ENCODE measurements at regions not wholly inside any gene's neighbourhood (a gene's known extent, or its start where the extent isn't known, plus 50 kb on each side); places are given as distances from the start of the nearest gene placed in this dataset.
A peak's percentile ranks its signal among the peaks of the same experiment; 100 is the strongest.

DNA sequence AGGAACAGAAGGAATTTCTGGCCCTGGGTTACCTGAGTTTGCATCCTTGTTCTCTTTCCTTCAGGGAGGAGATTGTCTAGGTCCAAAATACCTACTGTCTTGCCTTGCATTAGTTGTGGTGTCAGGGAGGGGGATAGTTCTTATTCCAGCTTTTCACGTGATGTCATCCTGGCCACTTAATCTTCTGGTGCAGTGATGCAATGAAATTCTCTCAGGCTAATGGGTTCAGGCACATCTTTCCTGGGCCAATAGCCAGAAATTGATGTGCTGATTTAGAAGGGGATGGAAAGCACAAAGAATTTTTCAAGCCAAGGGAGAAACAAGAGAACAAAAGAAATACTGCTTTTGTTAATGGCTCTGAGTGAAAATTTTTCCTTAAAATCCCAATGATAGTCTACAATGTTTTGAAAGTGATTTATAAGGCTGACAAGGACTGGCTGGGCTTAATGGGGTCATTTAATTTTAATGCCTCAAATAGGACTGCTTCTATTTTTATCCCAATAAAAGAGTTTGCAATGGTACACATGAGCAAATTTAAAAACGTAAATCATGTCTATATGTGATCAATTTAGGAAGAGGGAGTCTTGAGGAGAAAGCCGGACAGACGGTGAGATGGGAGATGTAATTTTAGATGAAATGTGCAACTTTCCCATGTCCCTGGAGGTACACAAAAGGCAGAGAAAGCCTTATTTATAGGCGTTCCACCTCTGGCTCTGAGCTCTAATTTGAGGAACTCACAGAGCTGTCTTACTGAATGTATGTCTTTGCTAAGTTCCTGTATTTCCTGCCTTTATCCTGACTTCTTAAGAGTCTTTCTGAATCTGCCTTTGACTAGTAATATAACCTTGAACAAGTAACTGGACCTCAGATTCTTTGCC lies 89.3 kb upstream of the SV2C start:
- FAIRE-seq (no peak), DNase-seq (ENCODE audit: insufficient read length, low spot score) (no peak)
- TF ChIP-seq PAX5 (IDR thresholded peaks at IDR 0.05; ENCODE audit: insufficient read depth, low read length, severe bottlenecking) (no peak), POLR2A (IDR thresholded peaks at IDR 0.05; ENCODE audit: low read depth, low read length) (no peak), POU2F2 (IDR thresholded peaks at IDR 0.05; ENCODE audit: low read depth, low read length) (no peak), TAF1 (IDR thresholded peaks at IDR 0.05; ENCODE audit: low read depth, low read length) (no peak), POLR2AphosphoS5 (IDR thresholded peaks at IDR 0.05; ENCODE audit: low read depth, low read length) (no peak), SPI1 (IDR thresholded peaks at IDR 0.05; ENCODE audit: low read depth, low read length) (no peak)

DNA sequence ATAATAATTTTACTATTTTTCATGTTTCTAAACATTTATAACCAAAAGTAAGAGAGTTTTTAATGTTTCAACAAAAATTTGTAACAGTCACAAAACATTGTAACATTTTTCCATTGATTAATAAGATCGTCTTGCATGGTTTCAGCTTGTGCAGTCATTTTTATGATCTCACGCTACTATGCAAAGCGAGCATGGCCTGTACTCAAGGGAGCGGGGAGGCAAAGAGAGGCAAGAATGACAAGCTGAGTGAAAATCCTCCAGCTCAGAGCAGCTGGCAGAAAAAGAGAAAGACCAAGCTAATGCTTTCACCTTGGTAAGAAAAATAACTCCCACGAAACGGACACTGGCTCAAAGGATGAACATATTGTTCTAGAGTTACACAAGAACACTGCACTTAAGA lies 90.0 kb upstream of the SV2C start:
- FAIRE-seq (peak; percentile 71), DNase-seq (ENCODE audit: insufficient read length, low spot score) (no peak)
- 0 out of 2 replicates have a peak, but pooled peaks have one; percentile 21 for TF ChIP-seq POU2F2 (IDR thresholded peaks at IDR 0.05; ENCODE audit: low read depth, low read length)
- no peak for TF ChIP-seq TAF1 (IDR thresholded peaks at IDR 0.05; ENCODE audit: low read depth, low read length)

DNA sequence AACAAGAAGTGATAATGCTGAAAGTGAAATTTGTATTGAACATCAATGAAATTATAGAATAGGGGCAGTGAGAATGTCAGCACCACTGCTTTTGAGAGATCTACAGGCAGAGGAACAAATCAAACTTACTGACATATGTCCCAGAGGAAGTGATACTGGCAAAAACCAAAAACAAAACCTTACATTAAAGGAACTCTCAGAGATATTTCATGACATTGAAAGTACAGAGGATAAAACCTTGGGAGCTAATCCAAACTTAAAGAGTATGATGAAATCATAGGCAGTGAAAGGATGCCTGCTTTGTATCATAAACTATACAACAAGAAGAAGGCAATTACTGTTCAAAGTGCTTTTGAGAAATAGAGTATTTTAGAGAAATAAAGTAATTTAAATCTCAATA lies 90.4 kb upstream of the SV2C start:
- TF ChIP-seq TAF1 (IDR thresholded peaks at IDR 0.05; ENCODE audit: low read depth, low read length): no peak
- no peak for TF ChIP-seq POLR2AphosphoS5 (IDR thresholded peaks at IDR 0.05; ENCODE audit: low read depth, low read length)
- peak; percentile 91 for TF ChIP-seq SPI1 (IDR thresholded peaks at IDR 0.05; ENCODE audit: low read depth, low read length)
- FAIRE-seq (no peak), DNase-seq (ENCODE audit: insufficient read length, low spot score) (no peak)

DNA sequence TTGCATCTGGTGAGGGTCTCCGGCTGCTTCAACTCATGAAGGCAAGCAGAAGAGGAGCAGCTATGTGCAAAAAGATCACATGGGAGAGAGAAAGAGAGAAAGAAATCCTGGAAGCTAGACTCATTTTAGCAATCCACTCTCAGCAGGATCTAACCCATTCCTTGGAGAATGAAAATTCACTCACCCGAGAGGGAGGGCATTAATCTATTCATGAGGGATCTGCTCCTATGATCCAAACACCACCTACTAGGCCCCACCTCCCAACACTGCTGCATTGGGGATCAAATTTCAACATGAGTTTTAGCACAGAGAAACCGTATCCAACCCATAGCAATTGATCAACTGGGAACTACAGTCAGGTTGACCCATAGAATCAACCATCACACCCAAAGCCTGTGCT lies 98.1 kb upstream of the SV2C start:
- TF ChIP-seq POLR2A (IDR thresholded peaks at IDR 0.05; ENCODE audit: low read depth, low read length): no peak
- no peak for TF ChIP-seq PAX5 (IDR thresholded peaks at IDR 0.05; ENCODE audit: insufficient read depth, low read length, severe bottlenecking)
- TF ChIP-seq POU2F2 (IDR thresholded peaks at IDR 0.05; ENCODE audit: low read depth, low read length): no peak
- TF ChIP-seq POLR2AphosphoS5 (IDR thresholded peaks at IDR 0.05; ENCODE audit: low read depth, low read length): no peak
- TF ChIP-seq SPI1 (IDR thresholded peaks at IDR 0.05; ENCODE audit: low read depth, low read length): no peak
- FAIRE-seq: no peak
- no peak for DNase-seq (ENCODE audit: insufficient read length, low spot score)

DNA sequence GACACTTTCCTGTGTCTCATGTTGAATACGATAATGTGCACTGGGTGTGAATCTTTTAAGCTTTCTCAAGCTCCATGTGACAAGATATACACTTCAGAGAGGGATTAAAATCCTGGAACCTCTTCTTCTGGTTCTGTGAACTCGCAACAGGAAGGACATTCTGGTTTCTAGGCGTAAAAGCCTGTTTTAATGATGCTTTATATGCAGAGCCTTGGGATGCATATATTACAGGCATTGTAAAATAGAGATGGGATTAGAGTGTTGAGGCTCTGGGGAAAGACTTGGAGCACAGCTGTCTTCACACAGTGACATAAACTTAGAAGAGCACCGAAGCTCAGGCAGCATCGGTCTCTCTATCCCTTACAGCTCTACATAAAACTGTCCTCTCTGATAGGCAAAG lies 107.7 kb upstream of the SV2C start:
- FAIRE-seq (no peak), DNase-seq (ENCODE audit: insufficient read length, low spot score) (no peak)
- TF ChIP-seq PAX5 (IDR thresholded peaks at IDR 0.05; ENCODE audit: insufficient read depth, low read length, severe bottlenecking) (no peak), SPI1 (IDR thresholded peaks at IDR 0.05; ENCODE audit: low read depth, low read length) (no peak), POU2F2 (IDR thresholded peaks at IDR 0.05; ENCODE audit: low read depth, low read length) (no peak), TAF1 (IDR thresholded peaks at IDR 0.05; ENCODE audit: low read depth, low read length) (no peak), POLR2AphosphoS5 (IDR thresholded peaks at IDR 0.05; ENCODE audit: low read depth, low read length) (no peak), POLR2A (IDR thresholded peaks at IDR 0.05; ENCODE audit: low read depth, low read length) (no peak)

DNA sequence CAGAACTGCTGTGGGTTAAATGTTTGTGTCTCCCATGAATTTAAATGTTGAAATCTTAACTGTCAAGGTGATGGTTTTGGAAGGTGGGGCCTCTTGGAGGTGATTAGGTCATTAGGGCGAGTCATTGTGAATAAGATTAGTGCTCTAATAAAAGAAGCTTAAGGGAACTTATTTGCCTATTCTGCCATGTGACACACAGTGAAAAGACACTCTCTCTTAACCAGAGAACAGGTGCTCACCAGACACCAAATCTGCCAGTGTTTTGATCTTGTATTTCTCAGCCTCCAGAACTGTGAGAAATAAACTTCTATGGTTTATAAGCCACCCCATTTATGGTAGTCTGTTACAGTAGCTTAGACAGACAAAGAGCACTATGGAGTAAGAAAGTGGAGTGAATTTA lies 117.9 kb upstream of the SV2C start:
- DNase-seq (ENCODE audit: insufficient read length, low spot score) (no peak), FAIRE-seq (no peak)
- TF ChIP-seq PAX5 (IDR thresholded peaks at IDR 0.05; ENCODE audit: insufficient read depth, low read length, severe bottlenecking) (no peak), POU2F2 (IDR thresholded peaks at IDR 0.05; ENCODE audit: low read depth, low read length) (no peak), POLR2A (IDR thresholded peaks at IDR 0.05; ENCODE audit: low read depth, low read length) (no peak), SPI1 (IDR thresholded peaks at IDR 0.05; ENCODE audit: low read depth, low read length) (no peak), TAF1 (IDR thresholded peaks at IDR 0.05; ENCODE audit: low read depth, low read length) (no peak), POLR2AphosphoS5 (IDR thresholded peaks at IDR 0.05; ENCODE audit: low read depth, low read length) (no peak)

DNA sequence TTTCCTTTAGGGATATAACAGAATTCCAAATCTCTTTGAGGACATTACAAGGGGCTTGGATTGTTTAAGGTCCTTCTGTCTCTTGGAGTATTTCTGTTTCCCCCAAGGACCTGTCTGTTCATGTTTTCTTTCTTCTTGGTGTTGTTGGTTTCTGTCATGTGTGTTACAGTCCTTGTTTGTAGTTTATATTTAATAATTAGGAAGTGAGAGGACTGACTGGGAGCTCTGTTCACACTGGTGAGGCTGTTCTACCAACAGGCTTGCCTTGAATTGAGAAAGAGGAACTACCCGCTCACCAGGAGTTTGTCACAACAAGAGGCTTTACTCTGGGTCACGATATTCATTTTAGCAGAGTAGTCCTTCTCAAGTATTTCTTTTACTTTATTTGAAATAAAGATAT lies 119.2 kb upstream of the SV2C start:
- no peak for TF ChIP-seq TAF1 (IDR thresholded peaks at IDR 0.05; ENCODE audit: low read depth, low read length)
- TF ChIP-seq POLR2A (IDR thresholded peaks at IDR 0.05; ENCODE audit: low read depth, low read length): no peak
- peak; percentile 78 for TF ChIP-seq SPI1 (IDR thresholded peaks at IDR 0.05; ENCODE audit: low read depth, low read length)
- DNase-seq (ENCODE audit: insufficient read length, low spot score): peak; percentile 3
- FAIRE-seq: no peak

DNA sequence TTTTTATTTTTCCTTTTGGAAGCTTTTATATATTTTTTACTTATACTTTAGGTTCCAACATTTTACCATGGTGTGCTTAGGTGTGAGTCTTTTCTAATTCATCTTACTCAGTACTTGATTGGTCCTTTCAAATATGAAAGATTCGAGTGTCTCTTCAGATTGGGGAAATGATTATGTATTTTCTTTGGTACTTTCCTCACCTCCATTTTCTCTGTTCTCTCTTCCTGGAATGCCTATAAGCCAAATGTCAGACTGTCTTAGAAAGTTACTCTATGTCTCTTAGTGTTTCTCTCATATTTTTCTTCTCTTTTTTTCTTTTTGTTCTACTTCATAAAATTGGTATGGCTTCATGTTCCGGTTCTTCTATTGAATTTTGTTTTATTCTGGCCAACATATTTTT lies 119.6 kb upstream of the SV2C start:
- DNase-seq (ENCODE audit: insufficient read length, low spot score) (no peak), FAIRE-seq (no peak)
- TF ChIP-seq POLR2AphosphoS5 (IDR thresholded peaks at IDR 0.05; ENCODE audit: low read depth, low read length) (no peak), TAF1 (IDR thresholded peaks at IDR 0.05; ENCODE audit: low read depth, low read length) (no peak), POU2F2 (IDR thresholded peaks at IDR 0.05; ENCODE audit: low read depth, low read length) (no peak), SPI1 (IDR thresholded peaks at IDR 0.05; ENCODE audit: low read depth, low read length) (no peak), POLR2A (IDR thresholded peaks at IDR 0.05; ENCODE audit: low read depth, low read length) (no peak), PAX5 (IDR thresholded peaks at IDR 0.05; ENCODE audit: insufficient read depth, low read length, severe bottlenecking) (no peak)

DNA sequence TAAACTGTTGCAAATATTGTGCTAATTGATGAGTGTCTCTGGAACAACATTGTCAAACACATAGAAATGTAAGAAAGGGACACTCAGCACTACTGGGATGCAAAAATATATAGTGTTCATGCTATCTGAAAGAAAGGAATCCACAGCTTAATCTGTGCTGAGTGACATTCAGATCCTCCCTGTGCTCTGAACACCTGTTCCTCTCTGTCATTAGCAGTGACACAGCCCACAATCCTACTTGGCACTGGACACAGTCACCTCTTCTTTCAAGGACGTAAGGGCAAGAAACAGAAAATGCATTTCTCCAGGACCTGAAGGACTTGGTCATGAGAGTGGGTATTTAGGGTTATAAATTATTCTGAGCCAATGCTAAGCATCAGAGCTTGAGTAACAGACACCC lies 121.4 kb upstream of the SV2C start:
- no peak for FAIRE-seq
- no peak for TF ChIP-seq TAF1 (IDR thresholded peaks at IDR 0.05; ENCODE audit: low read depth, low read length)
- no peak for DNase-seq (ENCODE audit: insufficient read length, low spot score)

DNA sequence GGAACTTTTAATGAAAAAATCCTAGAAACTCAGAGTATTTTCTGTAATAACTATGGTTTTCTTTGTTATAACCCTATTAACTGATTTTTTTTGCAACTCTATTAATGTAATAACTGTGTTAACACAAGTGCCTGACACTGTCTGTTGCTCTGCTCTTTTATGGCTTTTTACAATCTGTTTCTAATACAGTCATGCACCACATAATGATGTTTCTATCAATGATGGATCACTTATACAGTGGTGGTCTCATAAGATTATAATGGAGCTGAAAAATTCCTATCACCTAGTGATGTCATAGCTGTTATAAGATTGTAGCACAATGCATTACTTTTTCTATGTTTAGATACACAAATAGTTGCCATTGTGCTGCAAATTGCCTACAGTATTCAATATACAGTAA lies 123.1 kb upstream of the SV2C start:
- TF ChIP-seq PAX5 (IDR thresholded peaks at IDR 0.05; ENCODE audit: insufficient read depth, low read length, severe bottlenecking) (no peak), POLR2A (IDR thresholded peaks at IDR 0.05; ENCODE audit: low read depth, low read length) (no peak), POLR2AphosphoS5 (IDR thresholded peaks at IDR 0.05; ENCODE audit: low read depth, low read length) (no peak), POU2F2 (IDR thresholded peaks at IDR 0.05; ENCODE audit: low read depth, low read length) (no peak), SPI1 (IDR thresholded peaks at IDR 0.05; ENCODE audit: low read depth, low read length) (no peak), TAF1 (IDR thresholded peaks at IDR 0.05; ENCODE audit: low read depth, low read length) (no peak)
- DNase-seq (ENCODE audit: insufficient read length, low spot score) (no peak), FAIRE-seq (no peak)

Measured in GM12891 (cell line).